Stimulated activated CD4-positive, alpha-beta T cell treated with anti-CD3 and anti-CD28 coated beads, Interleukin-15, amount 100 ng/mL, for 1 hour (primary cell): ENCODE measurements at regions not wholly inside any gene's neighbourhood (a gene's known extent, or its start where the extent isn't known, plus 50 kb on each side); places are given as distances from the start of the nearest gene placed in this dataset.

Experiments
- DNase-seq, 2 donors: peaks; one replicate each; pipeline ENCODE4 v3.0.0-alpha.2; 2020; ENCODE audit warnings: low read depth in 1 of 2, low spot score in 1 of 2

DNA sequence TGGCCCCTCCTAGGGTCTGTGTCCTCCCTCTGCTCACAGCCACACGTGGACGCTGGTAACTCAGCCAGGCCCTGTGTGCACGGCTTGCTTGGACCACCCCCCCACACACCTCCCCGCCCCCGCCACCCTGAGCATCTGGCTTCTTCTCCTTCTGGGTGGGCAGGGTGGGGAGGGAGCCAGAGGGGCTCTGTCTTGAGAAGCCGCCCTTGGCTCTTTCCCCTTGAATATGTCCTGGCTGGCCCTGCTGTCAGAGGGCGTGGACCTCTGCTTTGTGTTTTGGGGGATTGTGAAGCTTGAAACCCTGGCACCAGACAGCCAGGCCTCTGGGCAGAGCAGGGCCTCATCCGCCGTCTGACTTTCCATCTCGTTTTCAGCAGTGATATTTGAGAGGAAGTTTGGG is 72.1 kb downstream of the GLI2 start:
- DNase-seq = no peak

DNA sequence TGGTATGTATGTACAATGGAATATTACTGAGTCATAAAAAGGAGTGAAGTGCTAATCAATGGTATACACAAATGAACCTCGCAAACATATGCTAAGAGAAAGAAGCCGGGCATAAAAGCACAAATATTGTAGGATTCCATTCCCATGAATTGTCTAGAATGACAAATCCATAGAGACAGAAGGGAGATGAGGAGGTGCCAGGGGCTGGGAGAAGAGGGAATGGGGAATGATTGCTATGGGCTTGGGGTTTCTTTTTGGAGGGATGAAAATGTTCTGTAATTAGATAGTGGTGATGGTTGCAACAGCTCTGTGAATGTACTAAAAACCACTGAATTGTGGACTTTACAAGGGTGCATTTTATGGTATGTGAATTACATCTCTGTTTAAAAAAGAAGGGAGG is 73.5 kb downstream of the GLI2 start:
- DNase-seq = no peak

DNA sequence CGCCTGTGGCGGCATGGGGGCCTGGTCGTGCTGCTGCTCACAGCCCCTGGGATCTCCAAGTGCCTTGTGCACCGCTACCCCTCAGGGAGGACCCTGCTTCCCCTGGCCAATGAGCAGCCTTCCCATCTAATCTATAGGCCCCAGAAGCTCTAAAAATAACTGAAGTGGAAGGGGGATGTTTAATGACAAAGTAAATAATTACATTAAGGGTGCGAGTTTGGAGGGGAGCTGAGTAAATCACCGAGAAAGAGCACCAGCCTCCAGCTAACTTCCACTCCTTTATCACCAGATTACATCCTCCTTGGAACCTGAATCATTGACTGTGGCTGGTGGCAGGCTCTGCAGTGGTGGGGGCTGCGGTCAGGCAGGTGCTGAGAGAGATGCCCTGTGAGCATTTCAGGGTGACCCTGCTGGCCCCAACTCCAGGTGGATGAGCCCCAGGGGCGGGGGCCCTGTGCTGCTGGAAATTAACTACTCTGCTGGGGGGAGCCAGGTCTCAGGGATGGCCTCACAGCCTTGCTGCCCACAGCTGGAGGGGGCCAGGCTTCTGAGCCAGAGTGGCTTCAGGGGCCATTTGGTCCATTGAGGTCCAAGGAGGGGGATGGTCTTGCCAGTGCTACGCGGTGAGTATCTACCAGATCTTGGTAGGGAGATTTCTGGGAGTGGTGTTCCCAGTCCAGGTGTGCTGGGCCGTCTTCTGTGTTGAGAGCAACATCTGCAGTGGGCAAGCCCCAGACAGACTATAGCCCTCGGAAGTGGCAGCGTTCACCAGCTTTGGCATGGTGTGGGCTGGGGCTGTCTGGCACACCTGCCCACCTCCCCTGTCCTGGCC is 74.2 kb downstream of the GLI2 start:
- no peak for DNase-seq

DNA sequence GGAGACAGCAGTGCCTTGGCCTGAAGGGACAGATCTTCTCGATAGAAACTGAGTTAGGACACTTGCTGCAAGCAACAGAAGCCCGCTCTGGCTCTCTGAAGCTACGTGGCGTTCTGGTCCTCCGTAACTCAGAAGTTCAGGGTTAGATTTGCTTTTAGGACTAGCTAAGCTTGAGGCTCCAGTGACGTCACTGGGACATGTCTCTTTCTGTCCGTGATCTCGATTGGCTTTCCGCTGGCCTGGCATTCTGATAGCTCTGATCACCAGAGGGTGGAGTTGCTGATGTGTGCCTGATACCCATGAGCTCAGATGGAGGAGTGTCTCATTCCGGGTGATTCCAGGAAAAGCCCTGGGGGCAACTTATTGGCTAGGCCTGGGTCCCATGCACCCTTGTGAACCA is 75.0 kb downstream of the GLI2 start:
- DNase-seq = no peak

DNA sequence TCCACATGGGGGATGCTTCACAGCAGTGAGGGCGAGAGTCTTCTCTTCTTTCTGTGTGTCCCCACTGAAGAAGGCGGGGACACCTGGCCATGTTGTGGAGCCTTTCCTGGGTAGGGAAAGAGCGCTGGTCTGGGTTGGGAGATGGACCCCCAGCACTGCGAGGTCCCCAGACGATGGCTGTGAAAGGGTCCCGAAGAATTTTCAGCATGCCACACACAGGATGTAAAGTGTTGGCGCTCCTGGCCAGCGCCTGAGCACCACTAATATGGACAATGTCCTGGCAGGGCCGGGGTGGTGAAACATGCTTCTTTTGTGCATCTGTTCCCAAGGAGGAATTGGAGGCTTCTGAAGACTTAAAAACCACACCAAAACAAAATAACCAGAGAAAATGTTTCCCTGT is 77.2 kb downstream of the GLI2 start:
- no peak for DNase-seq

DNA sequence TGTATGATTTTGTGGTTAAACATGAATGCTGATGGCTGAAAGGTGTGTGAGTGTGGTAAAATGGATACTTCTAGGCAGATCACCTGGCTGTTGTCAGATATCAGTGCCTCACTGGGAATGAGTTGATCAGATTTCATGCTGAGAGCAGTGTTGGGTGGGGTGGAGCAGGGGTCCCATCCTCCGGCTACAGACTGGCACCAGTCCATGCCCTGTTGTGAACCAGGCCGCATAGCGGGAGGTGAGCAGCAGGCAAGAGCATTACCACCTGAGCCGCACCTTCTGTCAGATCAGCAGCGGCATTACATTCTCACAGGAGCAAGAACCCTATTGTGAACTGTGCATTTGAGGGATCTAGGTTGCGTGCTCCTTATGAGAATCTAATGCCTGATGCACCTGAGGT is 78.7 kb downstream of the GLI2 start:
- DNase-seq = no peak

DNA sequence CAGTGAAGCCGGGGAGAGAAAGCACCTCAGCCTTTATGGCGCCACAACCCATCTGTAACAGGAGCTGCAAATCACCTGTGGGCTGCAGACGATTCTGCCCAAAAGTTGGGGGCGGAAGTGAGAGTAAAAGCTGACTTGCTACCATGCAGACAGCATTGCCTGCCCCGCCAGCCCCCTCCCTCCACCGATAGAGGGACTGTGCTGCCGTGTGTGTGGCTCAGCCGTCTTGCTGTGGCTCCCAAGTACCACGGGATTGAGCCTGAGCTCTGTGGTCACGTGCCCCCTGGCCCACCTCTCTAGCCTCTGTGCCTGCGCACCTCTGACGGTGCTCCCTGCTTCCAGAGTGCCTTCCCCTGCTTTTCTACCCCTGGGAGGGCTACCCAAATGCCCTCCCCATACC is 79.6 kb downstream of the GLI2 start:
- no peak for DNase-seq

DNA sequence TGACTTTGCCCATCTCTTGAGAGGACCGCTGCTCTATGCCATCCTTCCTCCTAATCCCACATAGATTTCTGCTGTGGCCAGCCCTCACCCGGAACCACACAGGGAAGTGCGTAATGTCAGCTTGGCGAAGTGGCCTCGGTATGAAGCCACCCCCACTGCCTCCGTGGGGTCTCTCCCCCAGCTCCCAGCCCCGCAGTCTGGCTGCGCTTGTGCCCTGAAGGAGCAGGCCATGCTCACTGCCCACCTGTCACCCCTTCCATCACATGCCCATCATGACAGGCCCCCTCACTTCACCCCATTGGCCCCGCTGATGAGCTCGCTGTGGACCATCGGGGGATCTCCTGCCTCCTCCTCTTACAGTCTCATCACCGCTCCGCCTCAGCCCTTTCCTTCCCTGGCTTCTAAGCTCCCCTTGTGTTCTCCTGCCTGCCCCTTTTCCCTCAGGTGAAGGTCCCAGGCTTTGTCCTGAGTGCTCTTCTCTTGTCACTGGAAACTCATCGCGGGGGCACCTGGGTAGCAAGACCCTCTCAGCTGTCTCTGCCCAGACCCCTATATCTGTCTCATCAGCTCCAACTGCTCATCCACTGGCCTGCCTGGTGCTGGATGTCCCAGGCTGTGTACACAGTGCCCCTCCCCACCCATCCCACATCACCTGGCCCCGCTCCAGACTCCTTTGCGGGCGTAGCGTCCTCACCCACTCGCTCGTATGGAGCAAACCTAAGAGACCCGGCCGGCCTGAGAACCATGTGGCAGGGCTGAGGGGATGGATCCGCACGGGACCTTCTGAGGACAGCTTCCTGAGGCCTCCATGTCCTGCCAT is 81.7 kb downstream of the GLI2 start:
- DNase-seq = no peak

DNA sequence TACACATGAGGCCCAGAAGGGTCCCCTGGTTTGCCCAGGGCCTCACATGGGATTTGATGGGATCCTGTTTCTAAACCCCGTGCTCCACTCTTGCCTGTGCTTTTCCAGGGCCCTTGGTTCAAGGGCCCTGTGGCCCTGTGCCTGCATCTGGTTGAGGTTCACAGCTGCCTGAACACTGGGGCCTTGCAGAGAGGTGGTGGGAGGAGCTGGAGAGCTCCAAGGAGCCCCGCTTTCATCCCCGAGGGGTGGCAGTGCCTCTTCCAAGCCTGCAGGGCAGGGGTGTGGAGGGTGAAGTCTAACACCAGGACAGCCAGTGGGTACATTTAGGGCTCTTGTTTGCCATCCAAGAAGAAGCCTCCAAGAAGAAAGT is 82.3 kb downstream of the GLI2 start:
- DNase-seq = no peak

DNA sequence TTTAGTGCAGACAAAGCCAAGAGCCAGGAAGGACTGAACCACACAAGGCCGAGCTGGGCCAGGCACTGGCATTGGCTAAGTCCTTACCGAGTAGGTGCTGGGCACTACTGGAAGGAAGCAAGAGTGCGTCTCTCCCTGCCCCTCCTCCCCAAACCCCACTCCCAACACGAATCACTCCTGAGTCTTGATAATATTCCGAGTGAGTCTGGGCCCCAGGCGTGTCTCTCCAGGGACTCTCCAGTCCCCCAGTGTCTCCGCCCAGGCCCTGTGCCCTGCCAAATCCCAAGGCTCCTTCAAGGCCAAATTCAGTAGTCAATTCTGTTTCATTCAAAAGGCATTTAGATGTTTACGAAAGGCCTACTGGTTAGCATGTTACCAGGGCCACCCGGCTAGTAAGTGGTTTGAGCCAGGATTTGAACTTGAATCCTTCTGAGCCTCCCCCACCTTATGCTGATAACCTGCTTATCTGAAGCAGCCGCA is 82.8 kb downstream of the GLI2 start:
- DNase-seq = no peak

DNA sequence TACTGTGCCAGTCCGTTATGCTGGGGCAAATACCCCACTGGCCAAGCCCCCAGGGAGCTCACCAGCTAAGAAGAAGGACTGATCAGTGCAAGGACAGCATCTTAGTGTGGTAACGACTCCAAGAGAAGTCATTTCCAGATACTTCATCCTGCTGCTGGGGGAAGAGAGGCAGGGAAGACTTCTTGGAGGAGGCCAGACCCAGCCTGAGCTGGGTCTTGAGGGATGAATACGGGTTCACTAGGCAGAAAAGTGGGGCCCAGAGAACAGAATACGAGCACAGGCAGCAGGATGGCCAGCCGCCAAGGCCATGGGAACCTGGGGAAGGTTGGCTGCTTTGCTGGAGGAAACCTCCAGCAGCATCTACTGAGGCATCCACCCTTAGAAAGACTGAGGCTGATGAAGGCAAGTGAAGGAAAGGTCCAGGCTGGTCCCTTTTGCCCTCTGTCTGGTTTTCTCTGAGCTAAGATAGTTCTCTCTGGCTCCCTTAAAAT is 84.1 kb downstream of the GLI2 start:
- DNase-seq = no peak

DNA sequence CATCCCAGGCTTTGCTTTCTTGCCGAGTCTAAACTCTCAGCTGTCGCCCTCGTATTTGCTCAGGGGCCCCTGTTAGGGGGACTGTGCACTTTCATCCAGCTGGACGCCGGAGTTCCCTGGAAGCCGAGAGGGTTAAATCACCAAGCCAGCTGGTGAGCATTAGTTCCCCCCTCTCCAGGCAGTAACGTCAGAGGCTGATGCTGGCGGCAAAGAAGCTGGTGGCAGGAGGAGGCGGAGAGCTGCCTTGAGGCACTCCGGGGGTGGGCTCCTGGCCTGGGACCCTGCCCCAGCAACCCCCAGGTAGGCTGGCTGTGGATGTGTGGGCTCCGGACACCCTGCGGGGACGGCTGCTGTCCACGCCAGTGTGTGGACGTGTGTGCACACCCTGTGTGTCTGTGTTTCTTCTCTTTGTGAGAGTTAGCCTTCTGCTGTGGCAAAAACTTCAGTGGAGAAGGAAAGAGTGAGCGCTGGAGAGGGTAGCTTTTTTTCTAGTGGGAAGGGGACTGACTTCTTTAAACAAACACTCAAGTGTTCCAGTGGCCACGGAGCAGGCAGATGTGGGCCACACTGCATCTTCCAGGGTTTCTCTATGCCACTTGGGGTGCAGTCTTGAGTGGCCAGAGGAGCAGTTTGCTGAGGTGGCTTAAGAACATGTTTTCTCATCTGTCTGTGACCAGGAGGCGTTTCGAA is 84.7 kb downstream of the GLI2 start:
- DNase-seq = no peak

DNA sequence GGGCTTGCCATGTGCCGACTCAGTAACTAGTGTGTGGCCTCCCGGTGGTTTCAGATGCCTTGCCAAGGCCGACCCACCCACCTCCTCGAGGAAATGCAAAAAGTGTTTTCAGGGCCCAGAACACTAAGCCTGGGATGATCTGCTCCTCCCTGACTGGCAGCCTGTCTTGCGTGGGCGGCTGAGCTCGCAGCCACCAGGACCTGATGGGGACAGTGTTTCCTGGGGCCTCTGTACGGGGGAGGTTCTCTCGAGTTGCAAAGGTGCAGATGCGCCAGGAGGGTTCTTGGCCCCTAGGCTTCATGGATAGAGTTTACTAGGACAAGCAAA is 85.2 kb downstream of the GLI2 start:
- DNase-seq = no peak

DNA sequence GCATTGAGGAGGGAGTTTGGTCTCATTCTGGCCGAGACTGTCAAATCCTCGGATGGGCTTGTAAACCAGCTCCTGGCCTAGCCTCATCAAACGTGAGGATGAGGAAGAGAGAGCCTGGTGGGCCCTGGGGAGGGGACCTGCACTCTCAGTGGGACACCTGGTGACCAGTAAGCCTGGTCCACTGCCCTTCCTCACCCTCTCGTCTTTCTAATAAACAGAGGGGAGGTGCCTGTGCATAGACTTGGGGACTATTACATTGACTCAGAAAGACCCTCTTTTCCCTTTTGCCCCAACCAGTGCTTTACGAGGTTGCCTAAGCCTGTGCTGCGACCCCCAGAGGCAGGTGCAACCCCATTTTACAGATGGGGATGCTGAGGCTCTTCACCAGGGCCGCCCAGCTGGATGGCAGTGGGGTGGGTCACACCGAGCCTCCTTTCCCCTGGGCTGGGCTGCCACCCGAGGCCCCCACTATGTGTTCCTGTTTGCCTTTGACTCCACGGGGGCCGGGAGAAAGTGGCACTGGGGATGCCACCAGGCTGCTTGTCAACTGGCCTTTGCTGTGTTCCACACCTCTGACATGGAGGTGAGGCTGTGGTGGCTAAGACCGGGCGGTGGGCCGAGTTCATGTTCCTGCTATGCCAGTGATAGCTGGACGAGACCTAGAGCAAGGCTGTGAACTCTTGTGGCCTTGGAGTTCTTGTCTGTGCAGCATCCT is 85.9 kb downstream of the GLI2 start:
- no peak for DNase-seq

DNA sequence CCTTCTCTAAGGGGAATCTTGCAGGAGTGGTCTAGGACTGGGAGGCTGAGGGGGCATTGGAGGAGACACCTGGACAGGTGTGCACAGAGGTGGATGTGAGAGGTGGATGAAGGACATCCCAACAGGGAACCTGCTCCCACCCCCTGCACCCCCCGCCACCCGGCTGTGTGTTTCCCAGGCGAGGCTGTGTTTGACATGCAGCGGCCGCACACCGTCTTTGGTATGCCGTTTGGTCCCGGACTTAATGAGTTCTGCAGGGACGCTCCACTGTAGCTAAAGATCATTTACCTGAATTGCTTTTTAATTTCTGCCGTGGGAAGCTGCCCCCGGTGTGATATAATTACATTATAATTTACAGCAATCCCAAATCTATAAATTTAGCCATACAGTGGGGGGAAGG is 87.3 kb downstream of the GLI2 start:
- DNase-seq = no peak

DNA sequence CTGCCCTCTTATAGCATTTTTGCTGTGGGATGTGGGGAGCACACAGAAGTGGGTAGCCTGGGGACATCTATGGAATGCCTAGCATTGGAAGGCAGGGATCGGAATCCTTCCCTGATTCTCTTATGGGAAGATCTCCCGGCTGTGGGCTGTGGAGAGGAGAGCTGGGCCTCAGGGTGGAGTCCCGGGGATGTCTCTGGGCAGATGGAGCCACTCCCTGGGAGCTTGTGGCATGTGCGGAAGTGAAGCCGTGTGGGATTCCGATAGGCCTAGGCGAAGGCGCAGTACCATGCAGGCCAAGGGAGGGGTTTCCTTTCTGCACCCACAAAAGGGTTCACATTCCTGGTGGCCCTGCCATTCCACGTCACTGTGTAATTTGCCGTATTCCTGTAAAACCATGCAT is 87.9 kb downstream of the GLI2 start:
- DNase-seq = no peak

DNA sequence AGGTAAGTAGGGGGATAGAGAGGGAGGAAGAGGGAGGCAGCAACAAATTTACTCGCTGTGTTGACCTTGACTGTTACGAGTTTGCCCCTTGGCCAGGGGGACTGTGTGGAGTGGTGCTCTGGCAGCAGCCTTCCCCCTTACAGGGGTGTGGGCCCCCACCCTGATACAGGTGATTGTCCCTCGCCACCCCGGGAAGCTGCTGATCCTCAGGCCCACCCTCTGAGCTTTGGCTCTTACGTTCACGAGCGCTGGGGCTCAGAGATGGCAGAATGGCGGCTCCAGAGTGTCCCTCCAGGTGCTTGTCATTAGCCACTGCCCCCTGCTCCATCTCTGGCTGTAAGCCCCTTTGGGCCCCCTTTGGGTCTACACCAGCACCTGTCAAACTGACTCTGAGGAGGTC is 88.6 kb downstream of the GLI2 start:
- no peak for DNase-seq

DNA sequence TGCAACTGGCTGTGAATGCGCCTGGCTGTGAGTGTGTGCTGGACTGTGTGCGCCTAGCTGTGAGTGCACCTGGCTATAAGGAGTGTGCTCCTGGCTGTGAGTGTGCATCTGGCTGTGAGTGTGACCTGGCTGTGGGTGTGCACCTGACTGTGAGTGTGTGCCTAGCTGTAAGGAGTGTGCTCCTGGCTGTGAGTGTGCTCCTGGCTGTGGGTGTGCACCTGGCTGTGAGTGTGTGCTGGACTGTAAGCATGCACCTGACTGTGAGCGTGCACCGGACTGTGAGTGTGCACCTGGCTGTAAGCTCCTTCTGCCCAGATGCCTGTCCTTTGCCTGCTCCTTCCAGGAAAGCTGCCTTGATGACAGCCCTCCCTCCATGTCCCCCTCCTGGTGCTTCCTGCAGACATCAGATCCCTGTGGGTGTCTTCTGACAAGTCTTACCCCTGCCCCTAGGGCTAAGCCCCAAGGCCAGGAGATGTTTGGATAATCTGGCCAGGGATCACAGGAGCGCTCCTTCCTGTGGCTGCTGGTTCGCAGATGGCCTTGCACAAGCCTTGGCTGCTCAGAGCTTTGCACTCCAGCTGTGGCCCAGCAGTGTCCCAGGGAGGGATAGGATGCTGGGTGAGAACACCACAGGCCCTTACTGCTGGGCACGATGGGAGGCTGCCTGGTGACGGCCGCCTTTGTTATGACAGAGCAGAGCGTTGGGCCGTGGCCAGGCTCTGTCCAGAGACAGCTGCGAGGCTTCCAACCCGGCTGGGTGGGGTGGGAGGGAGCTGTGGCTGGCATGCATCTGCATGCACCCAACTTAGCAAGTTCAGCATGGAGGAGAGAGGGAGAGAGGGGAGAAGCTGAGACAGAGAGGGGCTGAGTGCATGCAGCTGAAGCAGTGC is 89.9 kb downstream of the GLI2 start:
- no peak for DNase-seq

DNA sequence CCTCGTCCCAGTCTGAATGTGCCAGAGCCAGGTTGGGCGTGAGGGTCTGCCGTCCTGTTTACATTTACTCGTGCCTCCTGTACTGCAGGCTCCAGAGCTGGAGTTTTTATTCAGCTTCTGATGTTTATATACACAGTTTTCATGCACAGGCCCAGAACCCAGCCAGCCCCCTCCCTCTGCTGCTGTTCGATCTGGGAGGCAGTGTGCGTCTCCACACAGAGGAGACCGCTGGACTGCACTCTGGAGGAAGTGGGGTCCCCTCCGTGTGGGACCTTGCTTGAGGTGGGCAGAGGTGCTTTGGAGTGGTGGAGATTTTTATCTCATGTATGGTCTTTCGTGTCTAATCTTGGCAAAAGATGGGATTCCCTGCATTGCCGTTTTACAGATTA is 90.6 kb downstream of the GLI2 start:
- DNase-seq = no peak

DNA sequence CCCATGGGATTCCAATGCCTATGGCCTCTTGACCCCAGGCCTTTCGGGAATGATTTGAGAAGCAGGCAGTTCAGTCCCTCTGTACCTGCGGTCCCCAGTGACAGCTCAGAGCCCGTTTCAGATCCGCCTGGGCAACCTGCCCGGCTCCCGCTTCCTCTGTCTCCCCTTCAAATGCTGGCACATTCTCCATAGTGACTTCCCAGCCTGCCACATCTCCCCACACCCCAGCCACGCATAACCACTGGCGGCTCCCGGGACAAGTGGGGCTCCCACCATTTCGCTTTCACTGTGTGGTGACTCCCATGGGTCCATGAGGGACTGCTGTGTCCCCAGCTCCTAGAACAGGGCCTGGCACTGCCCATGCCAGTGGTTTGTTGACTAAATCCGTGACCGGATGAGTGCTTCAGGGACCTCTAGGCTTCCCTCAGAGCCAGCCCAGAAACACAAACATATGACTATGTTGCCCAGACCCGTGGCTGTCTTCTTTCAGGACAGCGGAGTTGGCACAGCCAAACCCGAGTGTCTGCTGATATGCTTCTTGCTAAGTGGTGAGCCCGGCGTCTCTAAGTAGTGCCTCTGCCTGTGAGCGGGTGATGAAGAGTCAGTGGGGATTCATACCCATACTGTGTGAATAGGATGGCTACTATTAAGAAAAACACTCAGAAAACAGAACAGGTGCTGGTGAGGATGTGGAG is 91.2 kb downstream of the GLI2 start:
- DNase-seq = no peak
